ENCODE measurements at regions not wholly inside any gene's neighbourhood (a gene's known extent, or its start where the extent isn't known, plus 50 kb on each side); places are given as distances from the start of the nearest gene placed in this dataset.
A peak's percentile ranks its signal among the peaks of the same experiment; 100 is the strongest.

DNA sequence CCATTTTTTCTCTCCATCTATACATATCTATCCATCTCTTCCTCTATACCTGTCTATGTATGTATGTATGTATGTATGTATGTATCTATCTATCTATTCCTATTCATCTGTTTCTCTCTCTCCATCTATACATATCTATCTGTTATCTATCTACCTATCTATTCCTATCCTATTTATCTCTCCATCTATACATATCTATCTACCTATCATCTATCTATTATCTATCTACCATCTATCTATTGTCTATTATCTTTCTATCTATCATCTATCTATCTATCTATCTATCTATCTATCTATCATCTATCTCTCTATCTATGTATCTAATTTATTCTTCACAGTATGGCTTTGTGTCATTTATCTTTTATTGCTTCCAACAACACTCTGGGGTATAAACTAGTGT lies 1124.4 kb downstream of the TYW1 start:
- Histone ChIP-seq H2AK5ac (ENCODE audit: low read depth, low read length) (no peak overlapping the region), H3K4me2 (ENCODE audit: insufficient read depth in 1 of 2, low read depth in 2 of 2, low read length in 2 of 2) (no peak overlapping the region), H4K20me1 (replicated peaks in 1 of 2; ENCODE audit: control insufficient read depth in 1 of 2, insufficient read depth in 2 of 2, low read length in 2 of 2) (no peaks in the 10 kb centered on the region), H3K27me3 (replicated peaks in 1 of 4; ENCODE audit: control insufficient read depth in 3 of 4, extremely low read depth in 1 of 4, insufficient read depth in 3 of 4, low read length in 3 of 4) (no peaks in the 10 kb centered on the region), H2BK20ac (ENCODE audit: low read length) (no peak overlapping the region), H3K9ac (replicated peaks in 1 of 4; ENCODE audit: extremely low read depth in 1 of 4, low read depth in 3 of 4, low read length in 3 of 4) (no peak overlapping the region), H2BK15ac (ENCODE audit: low read length) (no peak overlapping the region), H3K36me3 (ENCODE audit: control insufficient read depth in 2 of 4, insufficient read depth in 4 of 4, low read length in 3 of 4) (no peaks in the 10 kb centered on the region), H3K4me3 (ENCODE audit: extremely low read depth in 1 of 4, insufficient read depth in 2 of 4, low read depth in 3 of 4, low read length in 4 of 4) (no peak overlapping the region), H3K4ac (replicated peaks; ENCODE audit: insufficient read length, low read depth, low read length) (no peak overlapping the region), H2BK12ac (ENCODE audit: low read depth, low read length) (no peak overlapping the region), H4K5ac (ENCODE audit: insufficient read length, low read depth, low read length) (no peak overlapping the region), H3K23ac (ENCODE audit: insufficient read length) (no peak overlapping the region), H3K79me2 (ENCODE audit: control insufficient read depth in 1 of 2, insufficient read depth in 2 of 2, low read length in 2 of 2) (no peaks in the 10 kb centered on the region), H4K8ac (ENCODE audit: extremely low read depth, insufficient read depth, low read length) (no peak overlapping the region), H2BK120ac (replicated peaks; ENCODE audit: low read depth, low read length) (no peak overlapping the region), H3K23me2 (ENCODE audit: low read depth, low read length) (no peaks in the 10 kb centered on the region), H3K9me3 (ENCODE audit: insufficient read depth in 2 of 2, low read depth in 1 of 2, low read length in 1 of 2) (peaks cover 11 to 12% of the 10 kb centered on the region in 2 experiments; a peak in 2 of 4 replicates), H2AFZ (ENCODE audit: low read length) (no peak overlapping the region), H4K91ac (replicated peaks; ENCODE audit: insufficient read length, low read length) (no peak overlapping the region), H3K14ac (ENCODE audit: insufficient read length) (no peak overlapping the region), H3K18ac (ENCODE audit: extremely low read depth, low read length) (no peak overlapping the region), H3K4me1 (replicated peaks in 1 of 4; ENCODE audit: control insufficient read depth in 3 of 4, insufficient read depth in 4 of 4, low read length in 3 of 4) (no peaks in the 10 kb centered on the region), H3K56ac (replicated peaks; ENCODE audit: insufficient read length, low read depth, low read length) (peak overlapping the region; percentile 82), H3K79me1 (ENCODE audit: low read depth, low read length) (no peaks in the 10 kb centered on the region), H2BK5ac (ENCODE audit: low read depth, low read length) (no peak overlapping the region), H3K27ac (ENCODE audit: low read depth, low read length) (no peak overlapping the region)
- CTCF ChIA-PET (ENCODE audit: partially characterized antibody): no interaction called here
- DNase-seq (ENCODE audit: low read depth in 1 of 2, low spot score in 2 of 2) (no peak), FAIRE-seq (no peak)
- POLR2A ChIA-PET (ENCODE audit: partially characterized antibody): no interaction called here
- TF ChIP-seq GABPA (IDR thresholded peaks at IDR 0.05; ENCODE audit: borderline replicate concordance, insufficient read depth, low read length) (no peak), POU5F1 (IDR thresholded peaks at IDR 0.05; ENCODE audit: low read depth, low read length) (no peak), JUND (IDR thresholded peaks at IDR 0.05; ENCODE audit: low read length) (no peak), CHD1 (IDR thresholded peaks at IDR 0.05; ENCODE audit: low read depth, low read length) (no peak), TBP (IDR thresholded peaks at IDR 0.05; ENCODE audit: low read depth, low read length) (no peak), BCL11A (IDR thresholded peaks at IDR 0.05; ENCODE audit: low read depth in 2 of 2, low read length in 2 of 2) (no peak)
- TF ChIP-seq, protein P1, sequence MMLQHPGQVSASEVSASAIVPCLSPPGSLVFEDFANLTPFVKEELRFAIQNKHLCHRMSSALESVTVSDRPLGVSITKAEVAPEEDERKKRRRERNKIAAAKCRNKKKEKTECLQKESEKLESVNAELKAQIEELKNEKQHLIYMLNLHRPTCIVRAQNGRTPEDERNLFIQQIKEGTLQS (IDR thresholded peaks at IDR 0.05; ENCODE audit: insufficient read depth, low read depth, low read length): no peak

Data from H1 (cell line).